AG10803 (cell line): ENCODE measurements at regions not wholly inside any gene's neighbourhood (a gene's known extent, or its start where the extent isn't known, plus 50 kb on each side); places are given as distances from the start of the nearest gene placed in this dataset.

Experiments
- DNase-seq: peaks from one replicate; pipeline ENCODE4 v3.0.0; 2010; ENCODE audit warnings: low read depth
- H3K4me3 ChIP-seq: 2 replicates; pipeline ENCODE4 v1.5.1; 2011; ENCODE audit warnings: mild to moderate bottlenecking, low read length, control low read depth
- TF ChIP-seq, protein P1 (sequence below): conservative IDR thresholded peaks from 2 replicates; pipeline ENCODE4 v1.5.1; 2011; ENCODE audit warnings: mild to moderate bottlenecking, low read length, control low read depth, inconsistent platforms

- DNase-seq: peak; percentile 42
- no peak overlapping the region for H3K4me3 ChIP-seq
- TF ChIP-seq, protein P1, sequence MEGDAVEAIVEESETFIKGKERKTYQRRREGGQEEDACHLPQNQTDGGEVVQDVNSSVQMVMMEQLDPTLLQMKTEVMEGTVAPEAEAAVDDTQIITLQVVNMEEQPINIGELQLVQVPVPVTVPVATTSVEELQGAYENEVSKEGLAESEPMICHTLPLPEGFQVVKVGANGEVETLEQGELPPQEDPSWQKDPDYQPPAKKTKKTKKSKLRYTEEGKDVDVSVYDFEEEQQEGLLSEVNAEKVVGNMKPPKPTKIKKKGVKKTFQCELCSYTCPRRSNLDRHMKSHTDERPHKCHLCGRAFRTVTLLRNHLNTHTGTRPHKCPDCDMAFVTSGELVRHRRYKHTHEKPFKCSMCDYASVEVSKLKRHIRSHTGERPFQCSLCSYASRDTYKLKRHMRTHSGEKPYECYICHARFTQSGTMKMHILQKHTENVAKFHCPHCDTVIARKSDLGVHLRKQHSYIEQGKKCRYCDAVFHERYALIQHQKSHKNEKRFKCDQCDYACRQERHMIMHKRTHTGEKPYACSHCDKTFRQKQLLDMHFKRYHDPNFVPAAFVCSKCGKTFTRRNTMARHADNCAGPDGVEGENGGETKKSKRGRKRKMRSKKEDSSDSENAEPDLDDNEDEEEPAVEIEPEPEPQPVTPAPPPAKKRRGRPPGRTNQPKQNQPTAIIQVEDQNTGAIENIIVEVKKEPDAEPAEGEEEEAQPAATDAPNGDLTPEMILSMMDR: no peak
These were observed 115.2 kb downstream of the NGF start for GRCh38 chr1:115222616-115223402.

- H3K4me3 ChIP-seq: no peak overlapping the region
- TF ChIP-seq, protein P1: no peak
- DNase-seq: no peak
These were observed 117.4 kb downstream of the NGF start for GRCh38 chr1:115220340-115221270.

- H3K4me3 ChIP-seq: no peak overlapping the region
- DNase-seq: peak; percentile 48
- TF ChIP-seq, protein P1: no peak
These were observed 118.1 kb downstream of the NGF start for GRCh38 chr1:115219927-115220326.

- peak; percentile 42 for DNase-seq
- TF ChIP-seq, protein P1: no peak
- no peak overlapping the region for H3K4me3 ChIP-seq
These were observed 119.3 kb downstream of the NGF start for GRCh38 chr1:115218699-115219098.

GRCh38 chr1:115218034-115218405 lies 120.0 kb downstream of the NGF start:
- no peak for DNase-seq

DNA sequence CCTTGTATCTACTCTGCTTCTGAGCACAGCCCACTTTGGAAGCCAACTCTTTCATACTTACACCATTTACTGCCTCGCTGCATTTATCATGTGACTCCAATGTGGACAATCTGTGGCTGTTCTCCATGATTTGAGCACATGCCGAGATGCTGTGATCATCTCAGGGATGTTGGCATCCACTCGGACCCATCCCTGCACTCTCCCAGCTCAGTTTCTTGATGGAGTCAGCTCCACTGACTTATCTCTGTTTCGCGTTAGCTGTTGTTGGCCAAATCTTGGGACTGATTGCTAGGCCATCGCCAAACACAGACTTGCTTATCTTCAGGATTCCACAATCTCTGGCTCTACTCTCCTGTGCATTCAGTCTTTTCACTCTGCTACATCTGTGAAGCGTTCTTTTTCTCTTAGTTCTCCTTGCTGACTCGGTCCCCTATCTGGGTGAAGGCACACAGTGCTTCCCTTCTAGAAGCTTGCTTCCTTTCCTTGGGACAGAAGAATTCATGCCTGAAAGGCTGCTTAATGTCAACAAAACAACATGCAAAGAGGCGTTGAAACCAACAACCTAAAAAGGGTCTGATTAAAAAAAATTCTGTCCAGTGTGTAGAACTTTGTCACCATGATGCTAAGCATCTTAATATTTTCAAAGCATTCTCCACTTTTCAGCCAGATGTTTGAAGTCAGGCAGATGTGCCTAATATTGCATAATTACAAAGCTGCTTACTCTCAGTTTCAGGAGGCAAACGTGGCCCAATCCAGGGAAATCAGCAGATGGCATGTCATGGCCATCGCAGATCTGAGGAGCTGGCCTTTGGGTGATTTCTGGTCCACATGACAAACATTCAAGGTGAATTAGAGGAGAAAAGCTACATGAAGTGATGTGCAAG lies 120.7 kb downstream of the NGF start:
- TF ChIP-seq, protein P1: no peak
- peak; percentile 32 for DNase-seq
- H3K4me3 ChIP-seq: no peak overlapping the region

More at GRCh38 chr1:115218034-115218405, 120.0 kb downstream of the NGF start:
- no peak overlapping the region for H3K4me3 ChIP-seq
- TF ChIP-seq, protein P1: no peak
